HG03460 (cell line): ENCODE measurements at regions not wholly inside any gene's neighbourhood (a gene's known extent, or its start where the extent isn't known, plus 50 kb on each side); places are given as distances from the start of the nearest gene placed in this dataset.

Experiments
- ATAC-seq: cut with Tn5 transposase; IDR thresholded peaks from one replicate; pipeline ENCODE4 v1.9.1; 2021; ENCODE audit not compliant: unreplicated experiment

- no peak for ATAC-seq
These were observed 170.3 kb upstream of the BMP4 start for GRCh38 chr14:54126947-54127346.

- no peak for ATAC-seq
These were observed 170.9 kb upstream of the BMP4 start for GRCh38 chr14:54127526-54127925.

GRCh38 chr14:54129850-54130640 lies 173.4 kb upstream of the BMP4 start:
- no peak for ATAC-seq

GRCh38 chr14:54132496-54132895 lies 175.9 kb upstream of the BMP4 start:
- ATAC-seq, result no peak

GRCh38 chr14:54133896-54134295 lies 177.3 kb upstream of the BMP4 start:
- no peak for ATAC-seq

- no peak for ATAC-seq
These were observed 179.2 kb upstream of the BMP4 start for GRCh38 chr14:54135804-54136280.

GRCh38 chr14:54136894-54137613 lies 180.4 kb upstream of the BMP4 start:
- no peak for ATAC-seq

- no peak for ATAC-seq
These were observed 181.0 kb upstream of the BMP4 start for GRCh38 chr14:54137614-54137961.

GRCh38 chr14:54138024-54138353 lies 181.4 kb upstream of the BMP4 start:
- ATAC-seq, result no peak

GRCh38 chr14:54138354-54139038 lies 181.9 kb upstream of the BMP4 start:
- ATAC-seq, result no peak

GRCh38 chr14:54140551-54140950 lies 183.9 kb upstream of the BMP4 start:
- no peak for ATAC-seq

GRCh38 chr14:54146601-54147000 lies 190.0 kb upstream of the BMP4 start:
- ATAC-seq, result no peak

- ATAC-seq, result no peak
These were observed 190.7 kb upstream of the BMP4 start for GRCh38 chr14:54147282-54147681.

GRCh38 chr14:54147758-54148157 lies 191.1 kb upstream of the BMP4 start:
- no peak for ATAC-seq

- ATAC-seq, result no peak
These were observed 191.6 kb upstream of the BMP4 start for GRCh38 chr14:54148251-54148650.

GRCh38 chr14:54152351-54152750 lies 195.7 kb upstream of the BMP4 start:
- no peak for ATAC-seq

GRCh38 chr14:54166049-54166950 lies 209.7 kb upstream of the BMP4 start:
- no peak for ATAC-seq

GRCh38 chr14:54168489-54168888 lies 211.9 kb upstream of the BMP4 start:
- ATAC-seq, result no peak

GRCh38 chr14:54169254-54169924 lies 212.8 kb upstream of the BMP4 start:
- ATAC-seq, result no peak

GRCh38 chr14:54170301-54170700 lies 213.7 kb upstream of the BMP4 start:
- no peak for ATAC-seq
